DOHH2 (cell line): ENCODE measurements at regions not wholly inside any gene's neighbourhood (a gene's known extent, or its start where the extent isn't known, plus 50 kb on each side); places are given as distances from the start of the nearest gene placed in this dataset.

Experiments used
- H3F3A ChIP-seq: fragments of 200-600 bp; sonication (generic), shearing (Covaris generic); 2 replicates; pipeline ENCODE4 v1.6.0; 2016; ENCODE audit warnings: antibody characterized with exemption, mild to moderate bottlenecking; ENCODE audit not compliant: control insufficient read depth, insufficient read depth
- H3K27ac ChIP-seq: fragments of 200-600 bp; sonication (generic); 2 replicates; pipeline ENCODE4 v1.5.1; 2014; ENCODE audit warnings: low read depth, mild to moderate bottlenecking, low read length, moderate library complexity
- H3K27me3 ChIP-seq: fragments of 200-600 bp; sonication (generic); 2 replicates; pipeline ENCODE4 v1.6.1; 2014; ENCODE audit warnings: mild to moderate bottlenecking, low read length, mixed read lengths; ENCODE audit not compliant: control insufficient read depth
- H3K36me3 ChIP-seq: fragments of 200-600 bp; sonication (generic); 2 replicates; pipeline ENCODE4 v1.6.1; 2014; ENCODE audit warnings: mild to moderate bottlenecking, low read length, moderate library complexity, mixed read lengths; ENCODE audit not compliant: control insufficient read depth
- H3K4me1 ChIP-seq: fragments of 200-600 bp; sonication (generic); 2 replicates; pipeline ENCODE4 v1.6.1; 2014; ENCODE audit warnings: mild to moderate bottlenecking, low read length, mixed read lengths; ENCODE audit not compliant: control insufficient read depth
- H3K4me2 ChIP-seq: fragments of 200-600 bp; sonication (generic); 2 replicates; pipeline ENCODE4 v1.6.0; 2014; ENCODE audit warnings: mild to moderate bottlenecking, low read length, moderate library complexity
- H3K4me3 ChIP-seq: fragments of 200-600 bp; sonication (generic); 2 replicates; pipeline ENCODE4 v1.5.1; 2014; ENCODE audit warnings: mild to moderate bottlenecking, low read length, mixed read lengths
- H3K79me2 ChIP-seq: fragments of 200-600 bp; sonication (generic); 2 replicates; pipeline ENCODE4 v1.6.1; 2014; ENCODE audit warnings: mild to moderate bottlenecking, low read length, mixed read lengths; ENCODE audit not compliant: control insufficient read depth
- H3K9me2 ChIP-seq: fragments of 200-600 bp; sonication (generic); replicated peaks from 2 replicates; pipeline ENCODE4 v1.6.1; 2014; ENCODE audit warnings: mild to moderate bottlenecking, low read length, mixed read lengths; ENCODE audit not compliant: control insufficient read depth
- H3K9me3 ChIP-seq: fragments of 200-600 bp; sonication (generic); 2 replicates; pipeline ENCODE4 v1.6.1; 2014; ENCODE audit warnings: antibody characterized with exemption, low read length, mixed read lengths; ENCODE audit not compliant: control insufficient read depth, insufficient read depth
- H4K20me1 ChIP-seq: fragments of 200-600 bp; sonication (generic); 2 replicates; pipeline ENCODE4 v1.6.0; 2014; ENCODE audit warnings: low read depth, mild to moderate bottlenecking, antibody characterized with exemption, low read length, moderate library complexity; ENCODE audit not compliant: control insufficient read depth, insufficient read depth
- EZH2phosphoT487 ChIP-seq: fragments of 200-600 bp; sonication (generic); IDR thresholded peaks from 2 replicates; pipeline ENCODE4 v1.6.1; 2017; ENCODE audit warnings: borderline replicate concordance, mild to moderate bottlenecking, antibody characterized with exemption, low read length, moderate library complexity, mixed read lengths
- TF ChIP-seq, protein P1 (sequence below): fragments of 200-600 bp; sonication (generic); IDR thresholded peaks from one replicate; pipeline ENCODE4 v1.5.1; 2014; ENCODE audit warnings: antibody characterized with exemption, mild to moderate bottlenecking, low read depth, low read length; ENCODE audit not compliant: poor library complexity, severe bottlenecking

DNA sequence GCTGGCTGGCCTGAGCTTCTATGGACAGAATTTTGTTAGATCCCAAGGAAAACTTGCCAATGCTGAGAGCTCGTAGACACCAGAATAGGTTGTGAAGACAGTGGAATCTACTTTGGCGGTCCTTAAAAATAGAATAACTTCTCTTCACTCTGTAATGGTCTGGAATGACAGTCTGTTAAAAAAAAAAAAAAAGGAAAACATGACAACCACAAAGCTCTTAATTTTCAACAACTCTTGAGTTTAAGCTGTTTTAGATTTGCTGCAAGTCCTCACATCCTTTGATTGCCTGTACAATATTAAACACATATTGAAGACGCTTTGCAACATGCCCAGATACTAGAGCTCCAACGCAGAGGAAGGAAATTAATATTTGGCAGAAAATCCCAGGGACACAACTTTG is 122.8 kb upstream of the GALNT15 start:
- no peaks in the 10 kb centered on the region for H3K9me3 ChIP-seq
- H3K27me3 ChIP-seq = no peaks in the 10 kb centered on the region; the same call in 1 of the 2 replicates
- no peaks in the 10 kb centered on the region for H3K4me1 ChIP-seq
- H3K4me2 ChIP-seq = no peak overlapping the region
- no peaks in the 10 kb centered on the region for H4K20me1 ChIP-seq
- TF ChIP-seq, protein P1, sequence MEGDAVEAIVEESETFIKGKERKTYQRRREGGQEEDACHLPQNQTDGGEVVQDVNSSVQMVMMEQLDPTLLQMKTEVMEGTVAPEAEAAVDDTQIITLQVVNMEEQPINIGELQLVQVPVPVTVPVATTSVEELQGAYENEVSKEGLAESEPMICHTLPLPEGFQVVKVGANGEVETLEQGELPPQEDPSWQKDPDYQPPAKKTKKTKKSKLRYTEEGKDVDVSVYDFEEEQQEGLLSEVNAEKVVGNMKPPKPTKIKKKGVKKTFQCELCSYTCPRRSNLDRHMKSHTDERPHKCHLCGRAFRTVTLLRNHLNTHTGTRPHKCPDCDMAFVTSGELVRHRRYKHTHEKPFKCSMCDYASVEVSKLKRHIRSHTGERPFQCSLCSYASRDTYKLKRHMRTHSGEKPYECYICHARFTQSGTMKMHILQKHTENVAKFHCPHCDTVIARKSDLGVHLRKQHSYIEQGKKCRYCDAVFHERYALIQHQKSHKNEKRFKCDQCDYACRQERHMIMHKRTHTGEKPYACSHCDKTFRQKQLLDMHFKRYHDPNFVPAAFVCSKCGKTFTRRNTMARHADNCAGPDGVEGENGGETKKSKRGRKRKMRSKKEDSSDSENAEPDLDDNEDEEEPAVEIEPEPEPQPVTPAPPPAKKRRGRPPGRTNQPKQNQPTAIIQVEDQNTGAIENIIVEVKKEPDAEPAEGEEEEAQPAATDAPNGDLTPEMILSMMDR = no peak
- TF ChIP-seq EZH2phosphoT487 = no peak
- no peaks in the 10 kb centered on the region for H3K9me2 ChIP-seq
- H3K4me3 ChIP-seq = no peak overlapping the region
- no peak overlapping the region for H3K27ac ChIP-seq
- no peaks in the 10 kb centered on the region for H3K79me2 ChIP-seq
- H3F3A ChIP-seq = no peaks in the 10 kb centered on the region
- no peaks in the 10 kb centered on the region for H3K36me3 ChIP-seq

DNA sequence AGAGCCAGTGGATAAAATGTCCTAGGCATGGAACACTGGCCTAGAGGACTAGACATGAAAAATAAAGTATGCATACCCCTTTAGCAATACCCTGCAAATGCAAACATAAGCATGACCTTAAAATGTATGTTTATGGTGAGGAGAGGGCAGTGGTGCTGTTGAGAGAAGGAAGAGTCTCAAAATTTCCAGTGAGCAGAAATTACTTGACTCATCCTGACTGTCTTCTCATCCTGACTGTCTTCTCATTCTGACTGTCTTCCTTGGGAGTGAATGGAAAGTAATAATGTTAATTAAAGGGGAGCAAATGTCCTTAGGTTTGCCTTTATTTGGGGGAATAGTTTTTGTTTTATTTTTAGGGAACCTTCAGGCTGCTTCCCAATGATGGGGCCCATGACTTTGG is 121.5 kb upstream of the GALNT15 start:
- H3K27me3 ChIP-seq = no peaks in the 10 kb centered on the region
- no peak overlapping the region for H3K4me2 ChIP-seq
- no peaks in the 10 kb centered on the region for H3K4me1 ChIP-seq
- no peaks in the 10 kb centered on the region for H4K20me1 ChIP-seq
- TF ChIP-seq, protein P1 = no peak
- no peak for TF ChIP-seq EZH2phosphoT487
- no peaks in the 10 kb centered on the region for H3K36me3 ChIP-seq
- H3K4me3 ChIP-seq = no peak overlapping the region
- H3K9me2 ChIP-seq = no peaks in the 10 kb centered on the region
- H3K27ac ChIP-seq = no peak overlapping the region
- no peaks in the 10 kb centered on the region for H3K79me2 ChIP-seq
- no peaks in the 10 kb centered on the region for H3F3A ChIP-seq
- no peaks in the 10 kb centered on the region for H3K9me3 ChIP-seq

DNA sequence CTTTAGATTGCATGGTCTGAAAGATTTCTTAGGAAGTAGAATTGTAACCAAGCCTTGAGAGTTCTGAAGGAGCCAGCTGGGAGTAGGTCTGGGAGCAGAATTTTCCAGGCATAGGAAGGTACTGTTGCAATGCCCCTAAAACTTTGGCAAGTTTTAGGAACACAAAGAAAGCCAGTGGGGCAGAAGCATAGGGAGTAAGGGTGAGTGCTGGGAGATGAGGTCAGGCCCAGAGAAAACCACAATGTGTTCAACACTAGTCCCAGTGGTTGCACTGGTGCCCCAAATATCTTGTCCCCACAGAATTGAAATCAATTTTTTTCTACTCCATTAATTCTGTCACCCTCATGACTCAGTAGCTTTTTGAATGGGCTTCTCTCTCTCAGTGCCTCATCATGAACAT is 120.7 kb upstream of the GALNT15 start:
- H3K36me3 ChIP-seq = no peaks in the 10 kb centered on the region
- H4K20me1 ChIP-seq = no peaks in the 10 kb centered on the region
- no peak overlapping the region for H3K4me2 ChIP-seq
- H3K4me3 ChIP-seq = no peak overlapping the region
- no peaks in the 10 kb centered on the region for H3K9me3 ChIP-seq
- no peaks in the 10 kb centered on the region for H3K9me2 ChIP-seq
- H3K27me3 ChIP-seq = no peaks in the 10 kb centered on the region
- TF ChIP-seq EZH2phosphoT487 = no peak
- TF ChIP-seq, protein P1 = no peak
- H3K27ac ChIP-seq = no peak overlapping the region
- H3K4me1 ChIP-seq = no peaks in the 10 kb centered on the region
- no peaks in the 10 kb centered on the region for H3K79me2 ChIP-seq
- H3F3A ChIP-seq = no peaks in the 10 kb centered on the region

DNA sequence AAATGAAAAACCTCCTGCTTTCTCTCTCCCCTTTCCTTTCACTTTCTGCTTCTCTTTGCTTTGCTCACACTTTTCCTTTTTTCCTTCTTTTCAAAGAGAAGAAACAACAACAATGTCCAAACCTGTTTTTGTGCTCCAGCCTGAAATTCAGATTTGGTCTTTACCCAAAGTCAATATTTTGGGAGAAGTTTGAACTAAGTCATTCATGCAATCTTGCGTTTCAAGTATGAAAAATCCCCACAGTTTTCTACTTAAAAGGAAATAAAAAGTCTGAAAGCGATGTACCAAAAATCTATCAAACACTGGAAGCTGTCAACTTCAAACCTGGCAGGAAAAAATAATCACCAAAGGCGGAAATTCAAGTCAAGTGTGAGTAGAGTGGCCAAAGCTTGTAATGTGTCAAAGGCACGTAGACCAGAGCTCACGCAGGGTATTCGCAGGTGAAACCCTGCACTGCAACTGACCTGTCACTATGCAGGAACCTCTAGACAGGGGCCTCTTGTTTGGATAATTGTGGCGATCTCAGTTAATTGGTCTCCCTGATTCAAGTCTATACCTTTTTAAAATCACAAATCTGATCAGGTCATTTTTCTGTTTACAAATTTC is 118.8 kb upstream of the GALNT15 start:
- H3K4me1 ChIP-seq = no peaks in the 10 kb centered on the region

More for the DNA sequence above, 118.8 kb upstream of the GALNT15 start:
- Histone ChIP-seq H3K79me2 (no peaks in the 10 kb centered on the region), H4K20me1 (no peaks in the 10 kb centered on the region), H3K27ac (no peak overlapping the region), H3K27me3 (no peaks in the 10 kb centered on the region), H3K4me3 (no peak overlapping the region), H3K9me2 (no peaks in the 10 kb centered on the region), H3K9me3 (no peaks in the 10 kb centered on the region), H3F3A (no peaks in the 10 kb centered on the region), H3K4me2 (no peak overlapping the region), H3K36me3 (no peaks in the 10 kb centered on the region)
- TF ChIP-seq, protein P1 = no peak
- no peak for TF ChIP-seq EZH2phosphoT487
